Trophoblast cell (in vitro differentiated cells and primary cell): ENCODE measurements at regions not wholly inside any gene's neighbourhood (a gene's known extent, or its start where the extent isn't known, plus 50 kb on each side); places are given as distances from the start of the nearest gene placed in this dataset.
"Not testable (repeated sequence)": the region's sequence is repeated elsewhere in the genome, so short reads cannot be mapped to it uniquely, and the experiment has no call there.

Experiments used
- DNase-seq, 2 donors: peaks; one replicate each; pipeline ENCODE4 v3.0.0-alpha.2; 2016
- H2AFZ ChIP-seq: 2 replicates; pipeline ENCODE4 v1.6.1; 2013; ENCODE audit warnings: low read length, moderate library complexity, mild to moderate bottlenecking; ENCODE audit not compliant: insufficient read depth, poor library complexity
- H2AK5ac ChIP-seq: 2 replicates; pipeline ENCODE4 v1.6.1; 2013; ENCODE audit warnings: mild to moderate bottlenecking, low read length
- H2BK120ac ChIP-seq: 2 replicates; pipeline ENCODE4 v1.6.1; 2013; ENCODE audit warnings: low read length, mild to moderate bottlenecking, moderate library complexity; ENCODE audit not compliant: insufficient read depth, poor library complexity
- H2BK12ac ChIP-seq: 2 replicates; pipeline ENCODE4 v1.6.1; 2013; ENCODE audit warnings: mild to moderate bottlenecking, low read length, moderate library complexity
- H2BK5ac ChIP-seq: 2 replicates; pipeline ENCODE4 v1.6.1; 2013; ENCODE audit warnings: low read length, low read depth, moderate library complexity, mild to moderate bottlenecking; ENCODE audit not compliant: poor library complexity
- H3K14ac ChIP-seq: 2 replicates; pipeline ENCODE4 v1.6.1; 2013; ENCODE audit warnings: mild to moderate bottlenecking, low read length
- H3K18ac ChIP-seq: 2 replicates; pipeline ENCODE4 v1.6.1; 2013; ENCODE audit warnings: mild to moderate bottlenecking, low read length
- H3K23ac ChIP-seq: 2 replicates; pipeline ENCODE4 v1.6.1; 2013; ENCODE audit warnings: low read length
- H3K27ac ChIP-seq: 2 replicates; pipeline ENCODE4 v1.5.1; 2013; ENCODE audit warnings: low read depth, mild to moderate bottlenecking, inconsistent platforms, low read length, moderate library complexity
- H3K27me3 ChIP-seq: 2 replicates; pipeline ENCODE4 v1.6.1; 2013; ENCODE audit warnings: inconsistent platforms, mild to moderate bottlenecking, low read length, moderate library complexity; ENCODE audit not compliant: insufficient read depth
- H3K36me3 ChIP-seq, 2 experiments: 1 replicate in 1 of 2; 2 replicates in 1 of 2; pipeline ENCODE4 v1.6.1; 2013; ENCODE audit warnings: low read length in 2 of 2, mild to moderate bottlenecking in 2 of 2, moderate library complexity in 1 of 2; ENCODE audit not compliant: insufficient read depth in 2 of 2, control insufficient read depth in 1 of 2
- H3K4ac ChIP-seq: 2 replicates; pipeline ENCODE4 v1.6.1; 2013; ENCODE audit warnings: low read depth, mild to moderate bottlenecking, low read length, moderate library complexity
- H3K4me1 ChIP-seq, 2 experiments: 1 replicate in 1 of 2; 2 replicates in 1 of 2; pipeline ENCODE4 v1.6.1; 2013; ENCODE audit warnings: low read length in 2 of 2, mild to moderate bottlenecking in 2 of 2, moderate library complexity in 1 of 2; ENCODE audit not compliant: insufficient read depth in 2 of 2, control insufficient read depth in 1 of 2
- H3K4me2 ChIP-seq: 2 replicates; pipeline ENCODE4 v1.6.1; 2013; ENCODE audit warnings: inconsistent platforms, mild to moderate bottlenecking, low read length, moderate library complexity
- H3K4me3 ChIP-seq: 2 replicates; pipeline ENCODE4 v1.5.1; 2013; ENCODE audit warnings: mild to moderate bottlenecking, low read depth, low read length, inconsistent platforms
- H3K79me1 ChIP-seq: one replicate; pipeline ENCODE4 v1.6.1; 2013; ENCODE audit warnings: low read length
- H3K79me2 ChIP-seq: 2 replicates; pipeline ENCODE4 v1.6.1; 2013; ENCODE audit warnings: low read length, mild to moderate bottlenecking; ENCODE audit not compliant: control insufficient read depth, insufficient read depth, poor library complexity
- H3K9ac ChIP-seq: 2 replicates; pipeline ENCODE4 v1.6.1; 2013; ENCODE audit warnings: mild to moderate bottlenecking, low read length
- H3K9me3 ChIP-seq: 2 replicates; pipeline ENCODE4 v1.6.1; 2013; ENCODE audit warnings: low read depth, mild to moderate bottlenecking, control low read depth, inconsistent platforms, low read length; ENCODE audit not compliant: insufficient read depth
- H4K12ac ChIP-seq: 2 replicates; pipeline ENCODE4 v1.6.1; 2013; ENCODE audit warnings: low read depth, mild to moderate bottlenecking, low read length, moderate library complexity
- H4K8ac ChIP-seq: 2 replicates; pipeline ENCODE4 v1.6.1; 2013; ENCODE audit warnings: low read depth, mild to moderate bottlenecking, low read length, moderate library complexity
- H4K91ac ChIP-seq: one replicate; pipeline ENCODE4 v1.6.1; 2013; ENCODE audit warnings: low read depth, mild to moderate bottlenecking, low read length, moderate library complexity
- WGBS: extraction: QIAGEN DNeasy Blood & Tissue Kit; methylation state at CpG from one replicate; pipeline ENCODE4 v1.1.7; 2013; ENCODE audit warnings: missing lambda C conversion rate; ENCODE audit not compliant: insufficient read length, insufficient coverage; ENCODE audit errors: extremely low coverage; 5-methylcytosine and 5-hydroxymethylcytosine counted together

DNA sequence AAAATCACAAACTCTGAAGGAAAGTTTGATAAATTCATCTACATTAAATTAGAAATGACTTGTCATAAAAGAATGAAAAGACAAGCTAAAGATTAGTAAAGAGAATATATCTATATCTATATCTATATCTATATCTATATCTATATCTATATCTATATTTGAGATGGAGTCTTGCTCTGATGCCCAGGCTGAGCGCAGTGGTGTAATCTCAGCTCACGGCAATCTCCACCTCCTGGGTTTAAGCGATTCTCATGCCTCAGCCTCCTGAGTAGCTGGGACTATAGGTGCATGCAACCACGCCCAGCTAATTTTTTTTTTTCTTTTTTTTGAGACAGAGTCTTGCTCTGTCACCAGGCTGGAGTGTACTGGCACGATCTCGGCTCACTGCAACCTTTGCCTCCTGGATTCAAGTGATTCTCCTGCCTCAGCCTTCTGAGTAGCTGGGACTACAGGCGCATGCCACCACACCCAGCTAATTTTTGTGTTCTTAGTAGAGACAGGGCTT lies 202.6 kb downstream of the CTTN start:
- not testable (repeated sequence) for H2AK5ac ChIP-seq, H3K14ac ChIP-seq, H4K8ac ChIP-seq, H3K79me1 ChIP-seq, H2BK120ac ChIP-seq, H2BK12ac ChIP-seq, H2AFZ ChIP-seq, H3K36me3 ChIP-seq, H3K27me3 ChIP-seq, H3K4ac ChIP-seq, H4K12ac ChIP-seq, H3K4me2 ChIP-seq, H3K4me1 ChIP-seq, H3K18ac ChIP-seq, H4K91ac ChIP-seq, H3K23ac ChIP-seq, H3K4me3 ChIP-seq, H2BK5ac ChIP-seq, H3K79me2 ChIP-seq, H3K9ac ChIP-seq, H3K9me3 ChIP-seq, H3K27ac ChIP-seq
- WGBS: no CpG with 5 or more reads among the region's 7 CpGs
- DNase-seq: peak; percentile 75 to 77

DNA sequence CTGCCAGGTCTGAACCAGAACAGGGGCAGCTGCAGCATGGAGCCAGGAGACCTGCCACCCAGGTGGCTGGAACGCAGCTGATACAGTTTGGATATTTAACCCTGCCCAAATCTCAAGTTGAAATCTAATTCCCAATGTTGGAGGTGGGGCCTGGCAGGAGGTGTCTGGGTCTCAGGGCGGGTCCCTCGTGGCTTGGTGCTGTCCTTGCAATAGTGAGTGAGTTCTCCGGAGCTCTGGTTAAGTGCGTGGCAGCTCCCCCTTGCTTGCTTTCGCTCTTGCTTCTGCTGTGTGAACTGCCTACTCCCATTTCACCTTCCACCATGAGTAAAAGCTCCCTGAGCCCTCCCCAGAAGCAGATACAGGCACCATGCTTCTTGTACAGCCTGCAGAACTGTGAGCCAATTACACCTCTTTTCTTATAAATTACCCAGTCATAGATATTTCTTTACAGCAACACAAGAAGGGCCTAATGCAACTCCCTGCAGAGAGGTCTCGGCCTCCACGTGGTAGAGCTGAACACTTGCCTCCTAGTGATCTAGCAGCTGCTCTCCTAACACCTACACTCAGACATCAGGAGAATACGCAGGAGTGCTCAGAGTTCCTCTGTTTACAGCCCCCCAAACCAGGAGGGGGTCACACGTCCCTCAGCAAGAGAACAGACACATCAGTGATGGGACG lies 203.7 kb downstream of the CTTN start:
- no peak overlapping the region for H2BK5ac ChIP-seq
- H3K18ac ChIP-seq: no peak overlapping the region
- H4K8ac ChIP-seq: no peak overlapping the region
- H3K4ac ChIP-seq: no peak overlapping the region
- H3K4me1 ChIP-seq: no peaks in the 10 kb centered on the region
- H2BK120ac ChIP-seq: no peak overlapping the region
- H3K4me2 ChIP-seq: no peak overlapping the region
- no peak overlapping the region for H3K14ac ChIP-seq
- no peak overlapping the region for H2BK12ac ChIP-seq
- no peaks in the 10 kb centered on the region for H3K27me3 ChIP-seq
- no CpG with 5 or more reads among the region's 11 CpGs for WGBS
- H3K79me1 ChIP-seq: no peaks in the 10 kb centered on the region
- no peak overlapping the region for H3K4me3 ChIP-seq
- H2AK5ac ChIP-seq: no peak overlapping the region
- no peaks in the 10 kb centered on the region for H3K9me3 ChIP-seq
- no peak overlapping the region for H4K91ac ChIP-seq
- no peak for DNase-seq
- no peaks in the 10 kb centered on the region for H3K79me2 ChIP-seq
- H3K9ac ChIP-seq: no peak overlapping the region
- H3K23ac ChIP-seq: no peak overlapping the region
- no peaks in the 10 kb centered on the region for H3K36me3 ChIP-seq
- no peak overlapping the region for H2AFZ ChIP-seq
- H3K27ac ChIP-seq: no peak overlapping the region
- no peak overlapping the region for H4K12ac ChIP-seq

DNA sequence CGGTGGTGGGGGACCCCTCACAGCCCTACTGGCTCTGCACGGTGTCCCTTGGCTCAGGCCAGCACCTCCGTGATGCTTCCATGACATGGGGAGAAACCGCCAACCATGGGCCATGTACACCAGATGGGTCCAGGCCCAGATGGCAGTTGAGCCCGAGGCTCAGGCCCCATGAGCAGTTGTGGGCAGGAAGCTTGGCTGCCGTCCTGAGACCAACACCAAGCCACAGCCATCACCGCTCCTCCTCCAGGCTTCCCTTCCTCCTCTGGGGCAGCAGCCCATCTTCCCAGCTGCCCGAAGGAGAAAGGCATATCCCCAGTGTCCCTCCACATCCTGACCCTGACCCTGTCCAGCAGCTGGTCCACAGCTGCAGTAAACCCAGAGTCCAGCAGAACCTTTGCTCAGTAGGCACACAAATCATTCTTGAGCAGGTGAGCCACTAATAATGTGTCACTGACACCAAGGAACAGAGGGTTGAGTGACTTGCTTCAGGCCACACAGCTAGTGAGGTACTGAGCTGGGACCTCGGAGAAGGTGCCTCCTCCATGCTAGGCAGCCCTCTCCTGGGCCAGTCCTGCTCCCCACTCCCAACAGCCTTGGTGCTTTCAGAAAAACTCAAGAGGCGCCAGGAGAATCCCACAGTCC lies 204.9 kb downstream of the CTTN start:
- no peak overlapping the region for H2BK12ac ChIP-seq
- H3K14ac ChIP-seq: no peak overlapping the region
- no CpG with 5 or more reads among the region's 10 CpGs for WGBS
- H3K23ac ChIP-seq: no peak overlapping the region
- H2BK120ac ChIP-seq: no peak overlapping the region
- no peak overlapping the region for H3K18ac ChIP-seq
- H3K36me3 ChIP-seq: no peaks in the 10 kb centered on the region
- no peak overlapping the region for H2AK5ac ChIP-seq
- no peaks in the 10 kb centered on the region for H3K27me3 ChIP-seq
- no peak overlapping the region for H4K91ac ChIP-seq
- no peak overlapping the region for H4K8ac ChIP-seq
- no peaks in the 10 kb centered on the region for H3K4me1 ChIP-seq
- no peak overlapping the region for H3K9ac ChIP-seq
- no peaks in the 10 kb centered on the region for H3K79me1 ChIP-seq
- no peaks in the 10 kb centered on the region for H3K79me2 ChIP-seq
- no peaks in the 10 kb centered on the region for H3K9me3 ChIP-seq
- H2BK5ac ChIP-seq: no peak overlapping the region
- H3K27ac ChIP-seq: no peak overlapping the region
- H3K4me3 ChIP-seq: no peak overlapping the region
- DNase-seq: no peak
- H4K12ac ChIP-seq: no peak overlapping the region
- H2AFZ ChIP-seq: no peak overlapping the region
- no peak overlapping the region for H3K4ac ChIP-seq
- no peak overlapping the region for H3K4me2 ChIP-seq

DNA sequence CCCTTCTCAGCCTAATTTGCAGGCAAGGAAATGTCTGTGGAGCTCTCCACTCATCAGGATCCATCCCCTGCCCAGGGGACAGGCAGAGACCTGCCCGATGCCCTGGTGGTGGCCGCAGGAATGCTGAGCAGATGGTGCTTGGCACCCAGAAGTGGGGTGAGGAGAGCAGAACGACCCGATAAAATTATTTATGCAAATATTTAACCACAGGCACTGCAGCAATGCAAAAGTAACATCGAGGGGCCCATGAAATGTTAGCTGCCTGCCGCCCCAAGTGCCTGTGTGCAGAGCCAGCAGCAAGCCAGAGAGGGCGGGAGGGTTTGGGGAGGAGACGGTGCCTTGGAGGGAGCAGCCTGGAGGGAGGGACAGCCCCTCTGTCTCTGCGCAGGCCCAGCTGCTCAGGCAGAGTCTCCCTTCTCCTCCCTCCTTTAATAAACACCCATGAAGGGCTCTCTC lies 205.5 kb downstream of the CTTN start:
- H3K79me2 ChIP-seq: no peaks in the 10 kb centered on the region
- no peak overlapping the region for H2BK120ac ChIP-seq
- H3K4me3 ChIP-seq: no peak overlapping the region
- no peak overlapping the region for H3K18ac ChIP-seq
- H2BK12ac ChIP-seq: no peak overlapping the region
- H3K4me2 ChIP-seq: no peak overlapping the region
- peaks cover under 1 to 5% of the 10 kb centered on the region in 2 experiments for H3K4me1 ChIP-seq
- H2AFZ ChIP-seq: no peak overlapping the region
- no peaks in the 10 kb centered on the region for H3K27me3 ChIP-seq
- H3K4ac ChIP-seq: no peak overlapping the region
- no peak overlapping the region for H2AK5ac ChIP-seq
- H3K23ac ChIP-seq: no peak overlapping the region
- H2BK5ac ChIP-seq: no peak overlapping the region
- H3K9ac ChIP-seq: no peak overlapping the region
- no peaks in the 10 kb centered on the region for H3K9me3 ChIP-seq
- WGBS: no CpG with 5 or more reads among the region's 9 CpGs
- no peak for DNase-seq
- no peak overlapping the region for H4K8ac ChIP-seq
- H3K14ac ChIP-seq: no peak overlapping the region
- H3K79me1 ChIP-seq: no peaks in the 10 kb centered on the region
- H3K27ac ChIP-seq: no peak overlapping the region
- no peak overlapping the region for H4K91ac ChIP-seq
- H3K36me3 ChIP-seq: no peaks in the 10 kb centered on the region
- no peak overlapping the region for H4K12ac ChIP-seq
